AG09309 (cell line): ENCODE measurements at regions not wholly inside any gene's neighbourhood (a gene's known extent, or its start where the extent isn't known, plus 50 kb on each side); places are given as distances from the start of the nearest gene placed in this dataset.

Experiments
- DNase-seq: peaks from one replicate; pipeline ENCODE4 v3.0.0-alpha.2; 2010; ENCODE audit warnings: low read depth
- H3K4me3 ChIP-seq: 2 replicates; pipeline ENCODE4 v1.5.1; 2011; ENCODE audit warnings: mild to moderate bottlenecking, low read depth, low read length, moderate library complexity; ENCODE audit not compliant: control insufficient read depth
- TF ChIP-seq, protein P1 (sequence below): IDR thresholded peaks from 2 replicates; pipeline ENCODE4 v1.5.1; 2011; ENCODE audit warnings: mild to moderate bottlenecking, low read depth, low read length, inconsistent platforms; ENCODE audit not compliant: insufficient read depth, control insufficient read depth; ENCODE audit errors: missing control alignments

DNA sequence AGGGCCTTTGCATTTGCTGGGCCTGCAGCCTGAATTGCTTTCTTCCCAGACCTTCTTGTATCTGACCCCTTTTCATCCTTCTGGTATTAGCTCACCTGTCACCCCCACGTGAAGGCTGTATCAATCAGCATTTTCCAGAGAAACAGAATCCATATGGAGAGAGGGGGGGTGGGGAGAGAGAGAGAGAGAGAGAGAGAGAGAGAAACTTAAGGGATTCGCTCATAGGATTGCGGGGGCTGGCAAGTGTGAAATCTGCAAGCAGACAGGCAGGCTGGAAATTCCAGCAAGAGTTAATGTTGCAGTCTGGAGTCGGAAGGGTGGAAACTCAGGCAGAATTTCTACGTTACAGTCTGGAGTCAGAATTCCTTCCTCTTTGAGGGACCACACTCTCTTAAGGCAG, 410.7 kb upstream of the SULF2 start:
- H3K4me3 ChIP-seq: no peak overlapping the region
- TF ChIP-seq, protein P1, sequence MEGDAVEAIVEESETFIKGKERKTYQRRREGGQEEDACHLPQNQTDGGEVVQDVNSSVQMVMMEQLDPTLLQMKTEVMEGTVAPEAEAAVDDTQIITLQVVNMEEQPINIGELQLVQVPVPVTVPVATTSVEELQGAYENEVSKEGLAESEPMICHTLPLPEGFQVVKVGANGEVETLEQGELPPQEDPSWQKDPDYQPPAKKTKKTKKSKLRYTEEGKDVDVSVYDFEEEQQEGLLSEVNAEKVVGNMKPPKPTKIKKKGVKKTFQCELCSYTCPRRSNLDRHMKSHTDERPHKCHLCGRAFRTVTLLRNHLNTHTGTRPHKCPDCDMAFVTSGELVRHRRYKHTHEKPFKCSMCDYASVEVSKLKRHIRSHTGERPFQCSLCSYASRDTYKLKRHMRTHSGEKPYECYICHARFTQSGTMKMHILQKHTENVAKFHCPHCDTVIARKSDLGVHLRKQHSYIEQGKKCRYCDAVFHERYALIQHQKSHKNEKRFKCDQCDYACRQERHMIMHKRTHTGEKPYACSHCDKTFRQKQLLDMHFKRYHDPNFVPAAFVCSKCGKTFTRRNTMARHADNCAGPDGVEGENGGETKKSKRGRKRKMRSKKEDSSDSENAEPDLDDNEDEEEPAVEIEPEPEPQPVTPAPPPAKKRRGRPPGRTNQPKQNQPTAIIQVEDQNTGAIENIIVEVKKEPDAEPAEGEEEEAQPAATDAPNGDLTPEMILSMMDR: no peak
- DNase-seq: no peak

DNA sequence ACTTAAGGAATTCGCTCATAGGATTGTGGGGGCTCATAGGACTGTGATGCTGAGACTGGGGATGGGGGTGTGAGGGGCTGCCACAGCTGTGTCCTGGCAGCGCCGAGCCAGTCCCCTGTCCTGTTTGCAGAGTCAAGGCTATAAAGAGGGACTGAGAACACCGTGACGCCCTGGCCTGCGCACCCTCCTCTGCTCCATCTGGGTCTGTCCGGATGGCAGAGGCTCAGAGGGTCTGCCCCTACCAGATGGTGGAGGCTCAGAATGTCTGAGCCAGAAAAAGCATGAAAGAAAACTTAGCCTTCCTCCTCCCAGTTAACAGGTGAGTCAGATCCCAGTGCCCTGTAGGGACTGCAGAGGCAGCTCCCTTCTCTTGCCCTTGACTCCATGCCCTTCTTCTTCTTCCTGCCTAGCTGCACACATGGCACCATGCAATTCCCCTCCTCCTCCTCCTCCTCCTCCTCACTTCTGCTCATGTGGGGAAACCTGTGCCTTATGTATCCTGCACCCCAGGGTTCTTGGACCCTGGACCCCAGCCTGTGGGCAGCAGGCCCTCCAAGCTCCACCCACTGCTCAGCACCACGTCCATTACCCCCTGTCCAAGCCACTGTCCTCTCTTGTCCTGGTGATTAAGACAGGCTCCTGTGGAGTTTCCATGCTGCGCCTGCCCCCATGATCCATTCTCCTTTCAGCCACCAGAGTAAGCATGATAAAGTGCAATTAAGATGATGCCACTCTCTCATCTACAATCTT, 410.0 kb upstream of the SULF2 start:
- TF ChIP-seq, protein P1: no peak
- H3K4me3 ChIP-seq: no peak overlapping the region
- no peak for DNase-seq

DNA sequence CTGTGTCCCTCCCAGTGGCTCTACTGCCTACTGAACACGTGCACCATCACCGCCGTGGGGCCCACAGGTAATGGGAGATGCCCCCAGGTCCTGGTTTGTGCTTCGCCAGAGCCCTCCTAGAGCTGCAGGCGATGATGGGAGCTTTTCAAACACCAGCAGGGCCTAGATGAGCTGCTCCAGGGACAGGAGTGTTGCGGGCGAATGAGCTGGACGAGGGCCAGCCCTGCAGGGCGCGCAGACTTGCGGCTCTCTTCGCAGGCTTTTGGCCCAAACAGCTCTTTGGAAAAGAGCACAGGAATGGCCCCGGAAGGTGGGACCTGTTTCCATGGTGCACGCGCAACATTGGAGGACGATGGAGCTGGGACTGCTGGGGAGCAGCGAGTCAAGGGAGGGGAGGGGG, 409.3 kb upstream of the SULF2 start:
- H3K4me3 ChIP-seq: no peak overlapping the region
- TF ChIP-seq, protein P1: no peak
- DNase-seq: no peak

DNA sequence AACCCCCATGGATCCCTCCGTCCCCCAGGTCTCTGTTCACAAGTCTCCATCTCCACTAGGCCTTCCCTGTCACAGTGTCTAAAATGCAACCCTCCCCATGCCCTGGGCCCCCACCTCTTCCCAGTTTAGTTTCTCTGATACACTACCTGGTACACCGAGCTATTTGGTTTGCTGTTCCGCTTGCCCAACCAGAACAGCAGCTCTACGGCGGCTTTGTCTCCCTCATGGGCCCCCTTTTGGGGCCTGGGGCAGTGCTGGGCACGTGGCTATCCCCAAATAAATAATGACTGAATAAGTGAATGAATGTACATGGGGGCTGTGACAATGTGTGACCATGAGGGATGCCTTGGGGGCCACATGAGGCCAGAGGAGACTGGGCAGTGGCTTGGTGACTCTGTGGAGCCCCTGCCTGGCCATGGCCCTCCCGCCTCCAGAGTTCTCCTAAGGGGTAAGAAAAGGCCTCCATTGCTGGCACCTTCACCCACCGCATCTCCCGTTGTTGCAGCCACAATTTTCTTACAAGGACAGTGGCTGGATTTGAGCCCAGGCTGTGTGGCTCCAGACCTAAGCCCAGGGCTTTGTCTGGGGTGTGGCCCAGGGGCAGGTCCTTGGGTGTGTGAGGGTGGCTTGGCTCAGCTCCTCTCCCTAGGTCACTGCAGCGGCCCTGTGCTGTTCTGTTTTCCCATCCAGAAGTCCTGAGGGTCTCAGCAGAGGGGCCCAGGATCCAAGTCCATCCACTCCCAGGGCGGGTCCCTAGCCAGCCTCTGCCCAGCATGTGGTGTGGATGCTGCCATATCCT, 408.5 kb upstream of the SULF2 start:
- DNase-seq: no peak
- TF ChIP-seq, protein P1: no peak
- no peak overlapping the region for H3K4me3 ChIP-seq

DNA sequence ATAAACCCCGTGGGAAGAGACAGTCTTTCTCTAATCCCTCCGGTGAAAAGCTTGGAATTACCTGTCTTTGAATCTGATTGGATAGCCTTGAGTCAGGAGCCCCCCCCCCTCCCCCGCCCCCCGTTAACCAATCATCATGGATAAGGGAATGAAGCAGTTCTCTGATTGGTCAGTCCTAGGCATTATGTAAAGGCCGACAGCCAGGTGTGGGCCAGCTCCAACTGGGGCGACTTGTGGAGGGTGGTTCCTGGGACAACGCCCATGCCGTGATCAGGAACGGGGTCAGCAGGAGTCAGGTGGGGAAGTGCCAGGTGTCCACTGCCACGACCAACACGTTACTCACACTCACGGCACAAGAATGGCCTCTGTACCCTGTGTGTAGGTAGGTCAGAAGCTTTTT, 406.8 kb upstream of the SULF2 start:
- TF ChIP-seq, protein P1: no peak
- no peak overlapping the region for H3K4me3 ChIP-seq
- no peak for DNase-seq

DNA sequence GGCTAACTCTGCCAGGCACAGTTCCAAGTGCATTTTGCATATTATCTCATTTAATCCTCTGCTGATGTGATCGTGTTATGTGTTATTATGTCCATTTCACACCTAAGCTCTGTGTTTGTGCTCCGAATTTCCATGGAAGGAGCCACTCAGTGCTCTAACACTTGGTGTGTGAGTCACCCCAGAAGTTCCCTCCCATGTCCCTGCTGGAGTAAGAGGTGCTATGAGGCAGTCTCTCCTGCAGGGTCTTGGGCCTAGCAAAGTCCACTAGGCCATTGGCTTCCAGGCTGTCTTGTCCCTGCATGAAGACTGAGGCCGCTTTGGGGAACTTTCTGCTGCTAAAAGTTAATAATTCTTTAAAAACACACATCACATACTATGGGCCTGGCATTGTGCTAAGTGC, 405.9 kb upstream of the SULF2 start:
- TF ChIP-seq, protein P1: peak; percentile 20
- DNase-seq: no peak
- no peak overlapping the region for H3K4me3 ChIP-seq
